ENCODE measurements at regions not wholly inside any gene's neighbourhood (a gene's known extent, or its start where the extent isn't known, plus 50 kb on each side); places are given as distances from the start of the nearest gene placed in this dataset.

DNA sequence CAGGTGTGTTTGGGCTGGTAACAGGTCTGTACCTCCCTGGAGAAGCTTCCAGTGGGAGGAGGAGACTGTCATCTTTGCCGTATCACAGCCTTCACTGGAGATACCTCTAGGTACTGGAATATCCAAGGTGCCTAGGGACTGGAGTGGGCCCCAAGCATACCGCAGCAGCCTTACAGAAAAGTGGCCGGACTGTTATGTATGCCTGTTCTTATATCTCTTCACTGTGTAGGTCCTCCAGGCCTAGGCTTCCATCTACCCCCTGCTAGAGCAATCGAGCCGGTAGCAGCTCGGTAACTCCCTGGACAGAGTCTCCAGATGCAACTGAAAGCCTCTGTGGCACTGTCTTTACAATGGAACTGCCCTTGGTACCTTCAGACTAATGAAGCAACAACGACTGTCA lies 277.4 kb upstream of the GRIA3 start:
- no peak for FAIRE-seq
- POLR2A ChIA-PET: no interaction called here
- BruUV-seq (replicated peaks): no TSS peak
- TF ChIP-seq, protein P1, sequence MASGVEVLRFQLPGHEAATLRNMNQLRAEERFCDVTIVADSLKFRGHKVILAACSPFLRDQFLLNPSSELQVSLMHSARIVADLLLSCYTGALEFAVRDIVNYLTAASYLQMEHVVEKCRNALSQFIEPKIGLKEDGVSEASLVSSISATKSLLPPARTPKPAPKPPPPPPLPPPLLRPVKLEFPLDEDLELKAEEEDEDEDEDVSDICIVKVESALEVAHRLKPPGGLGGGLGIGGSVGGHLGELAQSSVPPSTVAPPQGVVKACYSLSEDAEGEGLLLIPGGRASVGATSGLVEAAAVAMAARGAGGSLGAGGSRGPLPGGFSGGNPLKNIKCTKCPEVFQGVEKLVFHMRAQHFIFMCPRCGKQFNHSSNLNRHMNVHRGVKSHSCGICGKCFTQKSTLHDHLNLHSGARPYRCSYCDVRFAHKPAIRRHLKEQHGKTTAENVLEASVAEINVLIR (CRISPR knock-in tag; IDR thresholded peaks at IDR 0.05): no peak
- TF ChIP-seq, protein P2, sequence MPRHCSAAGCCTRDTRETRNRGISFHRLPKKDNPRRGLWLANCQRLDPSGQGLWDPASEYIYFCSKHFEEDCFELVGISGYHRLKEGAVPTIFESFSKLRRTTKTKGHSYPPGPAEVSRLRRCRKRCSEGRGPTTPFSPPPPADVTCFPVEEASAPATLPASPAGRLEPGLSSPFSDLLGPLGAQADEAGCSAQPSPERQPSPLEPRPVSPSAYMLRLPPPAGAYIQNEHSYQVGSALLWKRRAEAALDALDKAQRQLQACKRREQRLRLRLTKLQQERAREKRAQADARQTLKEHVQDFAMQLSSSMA (CRISPR knock-in tag; IDR thresholded peaks at IDR 0.05): no peak
- no peak for TF ChIP-seq NFIX (CRISPR knock-in tag; IDR thresholded peaks at IDR 0.05; ENCODE audit: low read depth)
- TF ChIP-seq ZNF436 (CRISPR knock-in tag; IDR thresholded peaks at IDR 0.05): no peak
- no peak for TF ChIP-seq ZNF354B (CRISPR knock-in tag; IDR thresholded peaks at IDR 0.05)
- no peak for TF ChIP-seq TEAD4 (IDR thresholded peaks at IDR 0.05; ENCODE audit: low read length)
- no peak for TF ChIP-seq TEAD4 (CRISPR knock-in tag; IDR thresholded peaks at IDR 0.05; ENCODE audit: borderline replicate concordance)
- TF ChIP-seq, protein P3, sequence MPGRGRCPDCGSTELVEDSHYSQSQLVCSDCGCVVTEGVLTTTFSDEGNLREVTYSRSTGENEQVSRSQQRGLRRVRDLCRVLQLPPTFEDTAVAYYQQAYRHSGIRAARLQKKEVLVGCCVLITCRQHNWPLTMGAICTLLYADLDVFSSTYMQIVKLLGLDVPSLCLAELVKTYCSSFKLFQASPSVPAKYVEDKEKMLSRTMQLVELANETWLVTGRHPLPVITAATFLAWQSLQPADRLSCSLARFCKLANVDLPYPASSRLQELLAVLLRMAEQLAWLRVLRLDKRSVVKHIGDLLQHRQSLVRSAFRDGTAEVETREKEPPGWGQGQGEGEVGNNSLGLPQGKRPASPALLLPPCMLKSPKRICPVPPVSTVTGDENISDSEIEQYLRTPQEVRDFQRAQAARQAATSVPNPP (IDR thresholded peaks at IDR 0.05; ENCODE audit: borderline replicate concordance, insufficient read depth, insufficient read length): no peak
- TF ChIP-seq XRCC4 (IDR thresholded peaks at IDR 0.05; ENCODE audit: extremely low read depth, insufficient read depth, insufficient read length): no peak
- Histone ChIP-seq H2AFZ (ENCODE audit: low read depth, low read length) (no peak overlapping the region), H3K4me1 (replicated peaks in 1 of 2; ENCODE audit: control insufficient read depth in 2 of 2, insufficient read depth in 2 of 2, low read length in 2 of 2) (no peaks in the 10 kb centered on the region), H3K4me2 (ENCODE audit: insufficient read depth, low read length) (no peak overlapping the region), H3K4me3 (no peak overlapping the region), H3K36me3 (ENCODE audit: control insufficient read depth, insufficient read depth, low read length) (no peaks in the 10 kb centered on the region), H3K9ac (ENCODE audit: insufficient read depth in 1 of 2, low read depth in 2 of 2, low read length in 2 of 2) (no peak overlapping the region), H3K9me3 (replicated peaks; ENCODE audit: control insufficient read depth, insufficient read depth, low read depth, low read length) (no peaks in the 10 kb centered on the region), H3K9me1 (ENCODE audit: control insufficient read depth, insufficient read depth, low read length) (no peaks in the 10 kb centered on the region), H4K20me1 (replicated peaks; ENCODE audit: control insufficient read depth, insufficient read depth, low read length) (no peaks in the 10 kb centered on the region), H3K27ac (ENCODE audit: extremely low read depth, low read depth, low read length) (no peak overlapping the region), H3K79me2 (ENCODE audit: control insufficient read depth, insufficient read depth, low read length) (no peaks in the 10 kb centered on the region), H3K27me3 (ENCODE audit: control insufficient read depth in 2 of 2, insufficient read depth in 2 of 2, low read length in 2 of 2) (no peaks in the 10 kb centered on the region)
- in situ Hi-C loops (cut with MboI): no loop called here
- WGBS (ENCODE audit: insufficient coverage, low coverage, missing lambda C conversion rate): 2% methylated on average over 7 of the region's 7 CpGs
- no peak for DNase-seq (ENCODE audit: extremely low read depth in 1 of 4, low spot score in 3 of 4)
- CTCF ChIA-PET (ENCODE audit: low intra/inter-chr PET ratio): no interaction called here
- intact Hi-C loops (cut with micrococcal nuclease): no loop called here
- ATAC-seq: no peak

All from K562 (cell line).